Esophagus muscularis mucosa (tissue), 3 donors: ENCODE measurements at regions not wholly inside any gene's neighbourhood (a gene's known extent, or its start where the extent isn't known, plus 50 kb on each side); places are given as distances from the start of the nearest gene placed in this dataset.

Experiments
- POLR2AphosphoS5 ChIP-seq, 2 donors: sonication (generic); formaldehyde crosslinking; IDR thresholded peaks; one replicate each; pipeline ENCODE4 v1.6.1; 2017; ENCODE audit warnings: antibody characterized with exemption in 2 of 2
- TF ChIP-seq, protein P1 (sequence below), 3 experiments: fragments of 200-600 bp in 2 of 3; fragments of 450-650 bp in 1 of 3; sonication (generic) in 2 of 3; IDR thresholded peaks; one replicate each; pipeline ENCODE4 v1.5.1; 2017 to 2019; ENCODE audit warnings: antibody characterized with exemption in 3 of 3, mild to moderate bottlenecking in 2 of 3, moderate library complexity in 1 of 3

DNA sequence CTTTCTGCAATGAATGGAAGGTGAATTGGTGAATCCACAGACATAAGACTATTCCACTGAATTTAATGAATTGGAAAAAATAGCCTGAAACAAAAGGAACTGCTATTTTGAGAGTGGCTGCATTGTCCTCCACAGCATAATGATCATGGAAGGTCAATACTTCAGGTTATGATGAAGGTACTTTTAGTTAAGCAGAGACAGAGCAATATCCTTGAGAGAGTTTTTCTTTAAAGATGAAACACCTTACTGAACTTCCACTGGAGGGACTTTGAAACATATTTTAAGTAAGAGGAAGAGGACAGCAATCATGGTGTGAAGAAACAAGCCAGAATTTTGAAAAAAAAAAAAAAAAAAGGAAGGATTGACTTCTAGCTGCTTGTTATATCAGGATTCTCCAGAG is 68.8 kb upstream of the DPP10 start:
- TF ChIP-seq, protein P1, sequence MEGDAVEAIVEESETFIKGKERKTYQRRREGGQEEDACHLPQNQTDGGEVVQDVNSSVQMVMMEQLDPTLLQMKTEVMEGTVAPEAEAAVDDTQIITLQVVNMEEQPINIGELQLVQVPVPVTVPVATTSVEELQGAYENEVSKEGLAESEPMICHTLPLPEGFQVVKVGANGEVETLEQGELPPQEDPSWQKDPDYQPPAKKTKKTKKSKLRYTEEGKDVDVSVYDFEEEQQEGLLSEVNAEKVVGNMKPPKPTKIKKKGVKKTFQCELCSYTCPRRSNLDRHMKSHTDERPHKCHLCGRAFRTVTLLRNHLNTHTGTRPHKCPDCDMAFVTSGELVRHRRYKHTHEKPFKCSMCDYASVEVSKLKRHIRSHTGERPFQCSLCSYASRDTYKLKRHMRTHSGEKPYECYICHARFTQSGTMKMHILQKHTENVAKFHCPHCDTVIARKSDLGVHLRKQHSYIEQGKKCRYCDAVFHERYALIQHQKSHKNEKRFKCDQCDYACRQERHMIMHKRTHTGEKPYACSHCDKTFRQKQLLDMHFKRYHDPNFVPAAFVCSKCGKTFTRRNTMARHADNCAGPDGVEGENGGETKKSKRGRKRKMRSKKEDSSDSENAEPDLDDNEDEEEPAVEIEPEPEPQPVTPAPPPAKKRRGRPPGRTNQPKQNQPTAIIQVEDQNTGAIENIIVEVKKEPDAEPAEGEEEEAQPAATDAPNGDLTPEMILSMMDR (IDR thresholded peaks at IDR 0.05), result no peak
- TF ChIP-seq POLR2AphosphoS5 (IDR thresholded peaks at IDR 0.05), result no peak
